T-helper 2 cell treated with Interferon-gamma antibody and Interleukin-4, amounts not matched to agents 100 ng/mL and 5 ng/mL, for 36 hours (primary cell): ENCODE measurements at regions not wholly inside any gene's neighbourhood (a gene's known extent, or its start where the extent isn't known, plus 50 kb on each side); places are given as distances from the start of the nearest gene placed in this dataset.
"Not testable (repeated sequence)": the region's sequence is repeated elsewhere in the genome, so short reads cannot be mapped to it uniquely, and the experiment has no call there.

ENCODE experiments used
- intact Hi-C: fragments of 100-400 bp; cut with micrococcal nuclease; formaldehyde crosslinking; loops from one replicate; pipeline ENCODE4 v1.15.1; 2023

- intact Hi-C loops = no loop called here
Measured at GRCh38 chr4:63308697-63309096, 1100.6 kb downstream of the TECRL start.

DNA sequence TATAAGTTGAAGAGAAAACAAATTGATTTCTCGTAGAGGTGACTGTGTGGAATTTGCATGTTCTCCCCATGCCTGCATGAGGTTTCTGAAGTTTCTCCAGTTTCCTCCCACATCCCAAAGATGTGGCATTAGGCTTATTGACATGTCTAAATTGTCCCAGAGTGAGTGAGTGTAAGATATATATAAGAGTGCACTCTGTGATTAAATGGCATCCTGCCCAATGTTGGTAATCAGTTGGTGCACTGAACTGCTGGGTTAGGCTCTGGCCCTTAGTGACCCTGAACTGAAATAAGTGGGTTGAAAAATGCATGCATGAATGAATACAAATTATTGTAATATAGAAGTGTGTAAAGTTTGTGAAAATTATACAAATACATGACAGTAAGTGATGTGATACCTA, 1106.5 kb downstream of the TECRL start:
- intact Hi-C loops = no loop called here

- intact Hi-C loops = no loop called here
Measured at GRCh38 chr4:63302078-63302477, 1107.2 kb downstream of the TECRL start.

- intact Hi-C loops = no loop called here
Measured at GRCh38 chr4:63296773-63297172, 1112.5 kb downstream of the TECRL start.

DNA sequence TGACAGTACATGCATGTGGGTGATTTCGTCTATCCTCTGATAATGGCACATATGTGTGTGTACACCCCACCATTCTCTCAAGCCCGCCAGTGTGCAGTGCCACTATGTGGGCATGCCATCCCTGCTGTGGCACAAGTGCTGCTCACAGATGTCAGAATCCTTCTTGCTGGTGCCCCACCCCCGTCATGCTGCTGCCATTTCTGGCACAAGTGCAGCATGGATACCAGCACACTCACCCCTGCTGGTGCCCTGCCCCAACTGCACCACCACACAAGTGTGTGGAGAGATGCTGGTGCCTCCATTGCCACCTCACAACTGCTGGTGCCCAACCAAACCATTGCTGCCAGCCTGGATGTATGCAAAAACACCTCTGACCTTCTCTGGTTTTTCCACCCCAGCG, 1133.8 kb downstream of the TECRL start:
- intact Hi-C loops = no loop called here

DNA sequence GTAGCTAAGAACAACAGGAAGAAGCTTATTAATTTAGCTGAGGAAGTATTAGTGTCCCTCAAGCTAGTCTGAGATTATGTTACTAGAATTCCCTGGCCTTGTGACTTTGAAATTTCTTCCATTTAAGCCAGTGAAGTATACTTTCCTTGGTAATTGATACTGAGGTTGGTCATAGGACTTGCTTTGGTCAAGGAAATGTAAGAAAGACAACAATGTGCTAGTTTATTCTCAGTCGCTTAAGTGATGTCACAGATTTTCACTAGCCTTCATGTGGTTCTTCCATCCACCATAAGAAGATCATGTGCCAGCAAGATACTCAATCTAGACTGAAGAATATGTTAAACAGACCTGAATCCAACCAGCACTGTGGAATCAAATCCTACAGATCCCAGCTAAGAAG, 1140.1 kb downstream of the TECRL start:
- intact Hi-C loops = no loop called here

DNA sequence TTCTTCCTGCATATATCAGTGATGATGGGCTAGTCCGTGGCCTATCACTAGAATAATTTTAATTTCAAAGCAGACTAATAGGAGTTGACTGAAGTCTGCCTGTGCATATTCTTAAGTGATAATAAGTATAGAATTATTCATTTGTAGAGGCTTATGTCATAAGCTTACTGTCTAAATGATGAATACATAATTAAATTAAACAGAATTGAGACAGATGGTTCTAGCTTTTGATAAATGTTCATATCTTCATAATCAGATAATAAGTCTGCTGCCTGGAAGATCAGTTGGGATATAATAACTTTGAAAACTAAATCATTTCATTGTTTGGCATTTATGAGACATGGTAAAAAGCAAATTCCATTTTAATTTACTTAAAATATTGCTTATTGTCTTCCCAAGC, 1175.6 kb downstream of the TECRL start:
- intact Hi-C loops = no loop called here

DNA sequence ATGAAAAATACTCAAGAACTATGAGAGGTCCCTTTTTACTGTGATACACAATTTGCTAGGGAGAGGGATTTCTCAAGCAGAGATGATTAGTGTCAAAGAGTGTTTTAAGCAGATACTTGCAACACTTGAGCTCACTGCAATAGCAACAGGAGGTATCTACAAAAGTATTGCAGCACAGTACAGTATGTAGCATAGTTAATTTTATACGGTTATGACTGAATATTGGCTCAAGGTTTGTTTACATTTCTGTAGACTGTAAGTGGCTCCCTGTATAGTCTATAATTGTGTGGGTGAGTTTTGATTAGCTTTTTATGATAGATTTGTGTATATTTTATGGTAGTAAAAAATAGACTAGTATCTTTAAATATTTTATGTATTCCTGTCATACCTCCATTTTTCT, 1177.2 kb downstream of the TECRL start:
- intact Hi-C loops = no loop called here

GRCh38 chr4:63226229-63226628, 1183.0 kb downstream of the TECRL start:
- intact Hi-C loops = no loop called here

DNA sequence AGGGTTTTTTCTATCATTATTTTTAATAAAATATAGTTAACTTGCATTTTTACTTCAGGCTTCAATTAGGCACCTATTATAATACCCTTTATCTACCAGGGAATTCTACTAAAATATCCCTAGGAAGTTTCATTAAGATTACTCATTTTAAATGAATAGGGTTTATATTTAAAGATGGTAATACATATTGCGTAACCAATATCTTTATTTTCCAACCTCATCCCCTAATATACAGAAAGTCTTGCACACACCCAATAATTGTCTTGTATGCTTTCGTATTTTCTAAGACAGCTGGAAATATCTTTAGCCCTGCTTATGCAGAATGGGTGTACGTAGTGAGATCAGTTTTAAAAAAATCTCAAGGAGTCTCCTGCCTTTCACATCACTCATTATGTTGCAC, 1186.8 kb downstream of the TECRL start:
- intact Hi-C loops = no loop called here

DNA sequence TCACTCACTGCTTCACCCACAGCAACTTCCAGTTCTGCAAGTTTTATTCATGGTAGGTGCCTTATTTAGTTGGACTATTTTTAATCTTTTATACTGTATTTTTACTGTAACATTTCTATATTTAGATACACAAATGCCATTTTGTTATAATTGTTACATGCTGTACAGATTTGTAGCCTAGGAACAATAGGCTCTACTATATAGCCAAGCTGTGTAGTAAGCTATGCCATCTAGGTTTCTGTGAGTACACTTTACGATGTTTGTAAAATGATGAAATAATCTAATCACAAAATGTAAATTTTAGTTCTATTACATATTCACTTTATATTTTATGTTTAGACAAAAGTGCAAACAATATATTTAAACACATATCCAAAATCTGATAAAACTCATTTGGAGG, 1187.8 kb downstream of the TECRL start:
- intact Hi-C loops = no loop called here

- intact Hi-C loops = no loop called here
Measured at GRCh38 chr4:63218856-63219255, 1190.4 kb downstream of the TECRL start.

GRCh38 chr4:63214076-63214475, 1195.2 kb downstream of the TECRL start:
- intact Hi-C loops = no loop called here

DNA sequence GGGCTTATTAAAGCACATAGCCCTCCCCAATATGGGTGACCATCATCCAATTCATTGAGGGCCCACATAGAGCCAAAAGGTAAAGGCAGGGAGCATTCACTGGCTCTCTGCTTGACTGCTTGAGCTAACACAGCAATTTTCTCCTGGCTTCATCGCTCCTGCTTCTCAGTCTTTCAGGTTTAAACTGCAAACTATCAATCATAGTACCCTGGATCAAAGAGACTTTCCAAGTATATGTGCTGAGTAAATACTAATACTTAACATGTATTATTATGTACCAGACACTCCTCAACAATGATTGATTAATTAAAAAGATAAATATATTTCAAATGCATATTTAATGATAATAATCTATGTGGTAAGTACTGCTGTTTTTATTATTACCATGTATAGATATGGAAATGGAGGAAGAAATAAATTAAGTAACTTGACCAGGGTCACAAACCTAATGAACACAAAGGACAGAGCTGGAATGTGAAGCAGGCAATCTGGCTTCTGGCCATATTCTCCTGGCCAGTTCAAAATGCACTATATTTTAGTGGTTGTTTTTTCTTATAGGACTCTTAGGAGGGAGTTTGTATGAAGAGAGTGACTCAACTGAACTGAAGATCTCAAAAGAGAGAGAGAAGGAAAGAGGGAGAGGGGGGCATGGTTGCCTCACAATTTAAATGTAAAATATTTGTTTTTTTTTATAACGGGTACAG, 1197.3 kb downstream of the TECRL start:
- intact Hi-C loops = no loop called here

- intact Hi-C loops = no loop called here
Measured at GRCh38 chr4:63211375-63211774, 1197.9 kb downstream of the TECRL start.

- intact Hi-C loops = not testable (repeated sequence)
Measured at GRCh38 chr4:63193029-63193428, 1216.2 kb downstream of the TECRL start.

DNA sequence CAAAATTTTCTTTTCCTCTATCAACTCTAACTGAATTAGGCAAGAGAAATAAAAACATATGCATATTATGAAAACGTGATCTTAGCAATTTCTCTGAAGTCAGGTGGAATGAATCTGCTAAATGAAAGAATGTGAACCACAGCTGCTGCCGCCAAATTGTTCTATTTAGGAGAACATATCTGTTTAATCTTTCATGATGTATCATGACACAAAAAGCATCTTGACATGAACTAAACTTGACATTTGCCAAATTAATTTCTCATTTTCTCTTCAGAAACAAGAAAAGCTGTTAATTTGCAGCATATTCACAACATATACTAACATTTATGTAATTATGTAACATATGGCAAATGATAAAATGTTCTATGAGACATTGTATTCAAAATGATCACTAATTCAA, 1237.9 kb downstream of the TECRL start:
- intact Hi-C loops = no loop called here

GRCh38 chr4:63170923-63171322, 1238.3 kb downstream of the TECRL start:
- intact Hi-C loops = no loop called here

- intact Hi-C loops = no loop called here
Measured at GRCh38 chr4:63169836-63170235, 1239.4 kb downstream of the TECRL start.

GRCh38 chr4:63155561-63155960, 1253.7 kb downstream of the TECRL start:
- intact Hi-C loops = no loop called here

DNA sequence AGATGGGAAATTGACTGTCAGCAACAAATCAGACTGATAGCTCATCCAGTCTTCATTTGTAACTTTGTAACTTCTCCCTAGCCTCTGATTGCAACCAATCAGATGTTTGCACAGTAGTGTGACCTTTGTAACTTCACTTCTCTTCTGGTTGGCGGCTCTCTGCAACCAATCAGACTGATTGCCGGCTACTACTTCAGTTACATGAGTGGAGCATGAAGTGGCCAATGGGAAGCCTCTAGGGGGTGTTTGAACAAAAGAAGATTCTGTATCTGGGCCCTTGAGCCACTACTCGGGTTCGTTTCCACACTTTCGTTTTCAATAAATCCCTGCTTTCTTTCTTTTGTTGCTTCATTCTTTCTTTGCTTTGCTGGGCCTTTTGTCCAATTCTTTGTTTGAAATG, 1285.8 kb downstream of the TECRL start:
- intact Hi-C loops = no loop called here

DNA sequence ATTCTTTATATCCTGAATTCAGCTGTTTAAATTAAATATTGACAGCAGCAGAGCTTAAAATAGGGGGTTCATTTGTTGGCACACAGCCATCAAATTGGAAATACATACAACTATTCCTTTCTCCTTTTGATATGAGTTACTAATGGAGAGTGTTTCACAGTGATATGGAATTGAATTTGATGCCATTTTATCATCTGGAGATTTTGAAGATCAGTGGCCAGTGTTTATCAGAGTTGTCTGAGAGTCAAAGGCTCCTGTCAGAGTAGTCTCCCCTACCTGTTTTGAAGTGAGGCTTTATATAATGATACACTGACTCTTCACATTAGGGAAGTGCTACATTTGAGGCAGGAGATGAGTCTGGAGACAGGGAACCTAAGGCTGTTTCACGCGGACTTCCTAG, 1286.3 kb downstream of the TECRL start:
- intact Hi-C loops = no loop called here

DNA sequence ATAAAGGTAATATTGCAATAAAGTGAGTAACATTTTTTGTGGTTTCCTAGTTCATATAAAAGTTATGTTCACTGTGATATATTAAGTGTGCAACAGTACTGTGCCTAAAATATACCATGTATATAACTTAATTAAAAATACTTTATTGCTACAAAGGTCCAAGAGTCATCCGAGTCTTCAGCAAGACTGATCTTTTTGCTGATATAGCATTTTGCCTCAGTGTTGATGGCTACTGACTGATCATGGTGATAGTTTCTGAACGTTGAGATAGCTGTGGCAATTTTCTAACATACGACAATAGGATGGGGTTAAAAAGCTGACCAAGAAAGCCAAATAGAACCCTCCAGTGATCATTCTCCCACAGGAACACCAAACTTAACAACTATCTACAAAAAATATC, 1302.7 kb downstream of the TECRL start:
- intact Hi-C loops = no loop called here

DNA sequence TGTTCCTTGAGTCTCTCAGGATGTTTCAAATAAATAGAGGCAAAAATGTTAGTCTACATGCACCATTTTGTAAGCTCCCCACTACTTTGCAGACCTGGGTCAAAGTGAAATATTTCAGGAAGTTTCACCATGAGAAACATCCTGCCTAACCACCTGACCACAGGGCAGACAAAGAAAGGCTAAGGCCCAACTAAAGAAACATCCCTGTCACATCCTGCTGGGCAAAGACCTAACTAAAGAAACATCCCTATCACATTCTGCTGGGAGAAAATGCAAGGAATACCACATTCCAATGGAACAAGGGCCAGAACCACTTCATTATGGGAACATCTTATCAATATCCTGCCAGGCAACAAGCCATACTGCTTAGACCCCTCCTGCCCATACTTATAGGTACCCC, 1303.4 kb downstream of the TECRL start:
- intact Hi-C loops = no loop called here
